Fibroblast of skin of abdomen (primary cell): ENCODE measurements at regions not wholly inside any gene's neighbourhood (a gene's known extent, or its start where the extent isn't known, plus 50 kb on each side); places are given as distances from the start of the nearest gene placed in this dataset.
A peak's percentile ranks its signal among the peaks of the same experiment; 100 is the strongest.

Experiments used
- DNase-seq: peaks from one replicate; pipeline ENCODE4 v3.0.0-alpha.2; 2013

DNA sequence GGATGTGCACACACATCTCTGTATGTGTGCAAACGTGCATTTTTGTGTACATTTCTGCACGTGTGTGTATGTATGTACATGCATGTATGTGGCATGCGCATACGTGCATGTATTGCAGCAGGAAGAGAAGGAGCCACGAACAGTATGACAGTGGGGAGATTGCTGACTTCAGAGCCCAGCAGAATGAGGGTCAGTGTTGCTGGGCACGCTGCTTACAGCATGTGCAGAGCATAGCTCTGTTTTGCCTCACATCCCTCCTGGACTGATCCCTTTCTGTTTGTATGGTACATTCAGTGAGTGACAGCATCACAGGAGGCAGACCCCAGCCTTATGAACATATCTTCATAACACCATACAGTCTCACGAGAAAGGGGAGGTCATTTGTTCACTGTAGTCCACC lies 934.0 kb upstream of the EEF2KMT start:
- DNase-seq = no peak

DNA sequence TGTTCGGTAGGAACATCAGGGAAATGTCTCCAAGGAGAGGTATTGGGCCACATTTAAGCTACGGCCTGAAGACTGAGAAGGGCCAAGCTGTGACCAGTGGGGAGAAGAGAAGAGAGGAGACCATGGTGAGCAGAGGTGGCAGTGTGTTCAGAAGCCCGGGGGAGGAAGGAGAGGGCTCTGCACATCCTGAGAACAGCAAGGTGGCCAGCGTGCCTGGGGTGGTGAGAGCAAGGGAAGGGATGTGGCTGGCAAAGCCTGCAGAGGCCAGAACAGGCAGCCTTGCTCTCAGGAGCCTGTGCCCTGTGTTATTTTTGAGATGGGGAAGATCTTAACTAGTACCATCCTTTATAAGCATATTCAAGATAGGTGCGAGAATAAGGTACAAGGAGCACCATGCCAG lies 933.5 kb upstream of the EEF2KMT start:
- DNase-seq = no peak

DNA sequence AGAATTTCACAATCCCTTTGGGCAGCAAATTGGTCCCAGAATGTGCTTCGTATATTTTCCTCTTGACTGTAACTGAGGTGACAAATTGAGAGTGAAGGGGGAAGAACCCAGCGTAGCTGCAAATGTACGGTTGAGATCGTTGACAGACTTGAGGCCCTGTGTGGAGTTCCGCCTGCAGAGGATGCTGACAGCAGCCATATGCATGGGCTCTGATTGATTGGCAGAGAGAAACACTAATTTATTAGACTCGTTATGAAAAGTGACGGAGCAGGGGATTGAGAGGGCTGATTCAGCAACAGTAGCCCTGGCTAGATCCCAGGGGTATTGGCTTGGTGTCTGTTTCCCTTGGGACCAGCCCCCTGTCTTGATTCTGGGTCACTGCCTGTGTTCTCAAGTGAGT lies 930.1 kb upstream of the EEF2KMT start:
- no peak for DNase-seq

DNA sequence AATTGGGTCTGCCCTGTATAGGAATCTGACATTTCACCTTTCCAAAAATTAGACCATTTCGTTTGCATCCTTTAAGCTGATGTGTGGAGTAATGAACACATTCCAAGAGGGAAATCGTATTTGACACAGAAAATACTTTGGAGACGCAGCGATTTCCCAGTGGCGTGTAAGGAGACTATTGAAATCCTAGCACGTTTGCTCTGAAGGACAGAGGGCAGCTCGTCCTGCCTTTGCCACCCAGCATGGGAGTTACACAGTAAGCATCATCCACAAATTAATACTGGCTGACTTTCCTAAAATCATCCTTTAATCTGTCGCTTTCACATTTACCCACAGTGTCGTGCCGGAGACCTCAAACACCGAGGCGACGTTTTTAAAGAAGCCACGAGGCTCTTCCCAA lies 925.9 kb upstream of the EEF2KMT start:
- no peak for DNase-seq

DNA sequence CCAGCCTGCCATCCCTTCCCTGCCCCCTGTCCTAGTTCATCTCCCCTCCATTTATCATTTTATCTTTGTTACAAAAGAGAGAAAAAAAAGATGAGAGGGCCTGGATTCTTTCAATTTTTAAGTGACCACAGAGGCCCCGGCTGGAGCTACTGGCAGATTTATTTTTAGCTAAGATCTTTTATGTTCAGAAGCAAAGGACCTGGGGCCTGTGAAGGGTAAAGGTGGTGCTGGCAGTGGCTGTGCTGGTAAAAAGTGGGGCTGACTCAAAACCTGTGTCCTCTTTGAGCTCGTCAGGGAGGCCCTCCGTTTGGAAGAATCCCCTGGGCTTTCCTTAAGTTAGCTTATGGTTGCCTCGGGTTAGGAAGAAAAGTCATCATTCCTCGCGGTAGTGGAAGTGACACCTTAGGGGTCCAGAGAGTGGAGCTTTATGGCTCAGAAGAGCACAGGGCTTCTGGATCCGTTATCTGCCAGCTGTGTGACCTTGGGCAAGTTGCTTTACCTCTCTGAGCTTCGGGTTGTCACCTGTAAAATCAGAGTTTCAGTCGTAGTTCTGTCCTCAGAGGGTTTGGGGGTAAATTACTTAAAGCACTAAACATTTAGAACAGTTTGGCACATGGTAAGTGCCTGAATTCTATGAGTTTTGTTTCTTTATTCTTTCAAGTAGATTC lies 923.8 kb upstream of the EEF2KMT start:
- DNase-seq = no peak

DNA sequence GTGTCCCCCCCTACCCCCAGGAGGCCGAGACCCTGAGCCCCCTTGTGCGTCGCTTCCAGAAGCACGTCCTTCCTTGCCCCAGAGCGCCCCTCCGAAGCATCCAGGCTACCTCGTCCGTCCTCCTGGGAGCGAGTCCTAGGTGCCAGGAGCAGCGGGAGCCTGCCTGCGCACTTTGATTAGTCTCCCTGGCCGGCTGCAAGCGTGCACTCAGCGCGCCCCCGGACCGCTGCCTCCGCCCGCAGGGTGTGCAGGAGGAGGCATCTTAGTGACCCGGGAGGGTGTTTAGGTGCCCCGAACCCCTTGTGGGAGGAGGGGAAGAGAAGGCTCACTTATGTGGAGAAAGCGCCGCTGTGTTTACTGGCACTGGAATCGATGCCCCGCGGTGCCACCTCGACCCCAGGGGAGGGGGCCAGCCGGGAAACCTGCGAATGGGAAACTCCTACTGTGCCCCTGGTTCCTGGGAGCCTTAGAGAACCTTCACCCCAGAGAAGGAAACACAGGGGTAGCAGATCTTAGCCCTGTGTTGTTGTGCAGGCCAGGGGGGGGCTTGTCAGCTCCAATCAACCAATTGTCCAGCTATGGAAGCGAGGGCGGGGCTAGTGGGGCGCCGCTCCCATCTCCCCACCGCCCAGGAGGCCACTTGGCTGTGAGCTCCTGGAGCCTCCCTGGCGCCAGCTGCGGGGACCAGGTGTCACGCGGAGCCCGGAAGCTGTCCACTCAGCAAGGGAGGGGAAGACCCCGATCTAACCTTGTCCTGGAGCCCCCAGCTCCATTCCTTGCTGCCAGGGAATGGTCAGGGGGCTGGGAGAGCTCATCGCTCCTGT lies 922.8 kb upstream of the EEF2KMT start:
- DNase-seq = no peak

DNA sequence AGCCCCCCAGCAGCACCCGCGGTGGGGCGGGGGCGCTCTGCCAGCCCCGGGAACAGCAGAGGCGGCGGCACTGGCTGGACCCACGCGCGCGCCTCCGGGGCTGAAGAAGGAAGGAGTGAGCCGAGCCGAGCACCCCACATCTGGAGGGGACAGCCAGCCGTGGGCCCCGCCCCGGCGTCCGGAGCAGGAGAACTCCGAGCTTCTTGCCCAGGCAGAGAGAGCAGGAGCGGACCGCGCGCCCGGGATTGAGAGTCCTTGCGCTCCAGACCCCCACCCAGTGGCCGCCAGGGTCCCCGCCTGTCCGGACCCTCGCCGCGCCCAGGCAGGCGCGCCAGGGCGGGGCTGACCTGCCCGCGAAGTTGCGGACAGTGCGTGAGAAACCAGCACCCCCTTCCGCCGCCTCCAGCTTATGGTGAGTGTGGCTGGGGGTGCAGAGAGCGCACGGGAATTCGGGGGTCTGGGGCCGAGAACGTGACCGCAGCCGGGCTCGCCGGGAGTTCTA lies 921.9 kb upstream of the EEF2KMT start:
- no peak for DNase-seq

DNA sequence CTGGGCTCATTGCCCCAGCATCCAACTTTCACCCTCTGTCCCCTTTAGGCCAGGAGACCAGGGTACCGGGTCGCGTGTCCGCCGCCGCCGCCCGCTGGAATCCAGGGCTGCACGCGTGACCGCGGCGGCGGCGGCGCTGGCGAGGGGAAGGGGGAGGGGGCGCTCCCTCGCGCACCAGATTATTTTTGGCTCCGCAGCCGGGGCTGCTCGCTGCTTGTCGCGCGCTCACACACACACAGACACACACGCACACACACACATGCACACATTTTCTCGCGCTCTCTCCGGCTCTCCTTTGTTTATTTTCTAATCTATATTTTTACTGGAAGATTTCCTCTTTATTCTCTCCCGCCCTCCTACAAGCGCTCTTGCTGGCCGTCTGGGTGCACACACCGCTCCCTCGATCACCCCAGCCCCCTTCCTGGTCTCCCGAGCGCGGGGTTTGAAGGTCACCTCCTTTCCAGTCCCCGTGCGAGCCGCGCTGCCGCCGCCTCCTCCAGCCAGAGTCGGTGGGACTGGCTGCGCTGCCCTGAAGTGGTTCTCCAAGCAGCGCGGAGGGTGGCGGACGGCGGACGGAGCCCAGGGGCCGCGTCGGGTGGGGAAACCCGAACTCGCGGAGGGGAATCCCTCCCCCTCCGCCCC lies 921.4 kb upstream of the EEF2KMT start:
- no peak for DNase-seq

DNA sequence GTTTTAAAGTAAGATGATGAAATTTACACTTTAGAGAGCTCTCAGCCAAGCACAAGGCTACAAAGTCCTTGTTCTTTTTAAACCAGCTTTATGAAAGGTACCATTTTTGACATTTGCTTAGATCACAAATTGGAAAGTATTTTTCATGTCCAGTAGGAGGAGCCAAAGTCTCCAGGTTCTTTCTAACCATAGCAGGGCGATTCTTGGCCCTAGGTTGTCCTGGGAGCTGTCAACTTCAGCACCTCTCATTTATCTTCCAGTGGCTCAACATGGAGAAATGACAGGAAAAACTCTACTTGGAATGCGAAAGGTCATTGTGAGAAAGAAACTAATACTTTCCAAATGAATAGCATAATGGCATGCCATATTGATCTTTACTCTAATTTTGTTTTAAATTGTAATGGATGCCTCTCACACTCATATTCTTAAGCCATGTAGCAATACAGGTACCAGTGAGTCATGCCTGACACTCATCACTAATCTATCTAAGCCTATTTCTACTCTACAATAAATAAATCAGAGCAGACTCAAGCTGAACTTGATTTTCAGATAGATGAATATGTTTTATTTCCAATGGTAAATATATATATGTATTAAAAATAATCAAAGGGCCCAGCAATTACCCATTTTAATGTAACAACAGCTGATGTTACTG lies 919.1 kb upstream of the EEF2KMT start:
- DNase-seq = peak; percentile 10

DNA sequence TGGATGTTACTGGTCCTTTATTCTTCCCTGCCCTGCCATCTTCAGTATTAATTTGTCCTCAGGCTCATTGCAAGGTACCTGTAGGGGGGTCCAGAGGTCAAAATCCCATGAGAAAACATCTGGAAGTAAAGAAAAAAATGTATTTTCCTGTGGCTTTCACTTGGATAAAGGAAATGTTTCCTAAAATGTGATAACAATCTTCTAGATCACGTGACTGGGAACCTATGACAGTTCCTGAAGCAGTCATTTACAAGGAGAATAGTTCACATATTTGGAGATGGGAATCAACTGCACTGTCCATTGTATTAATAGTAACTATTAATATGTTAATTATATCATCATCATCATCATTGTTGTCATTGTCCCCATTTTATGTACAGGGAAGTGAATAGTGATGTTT lies 915.1 kb upstream of the EEF2KMT start:
- no peak for DNase-seq

DNA sequence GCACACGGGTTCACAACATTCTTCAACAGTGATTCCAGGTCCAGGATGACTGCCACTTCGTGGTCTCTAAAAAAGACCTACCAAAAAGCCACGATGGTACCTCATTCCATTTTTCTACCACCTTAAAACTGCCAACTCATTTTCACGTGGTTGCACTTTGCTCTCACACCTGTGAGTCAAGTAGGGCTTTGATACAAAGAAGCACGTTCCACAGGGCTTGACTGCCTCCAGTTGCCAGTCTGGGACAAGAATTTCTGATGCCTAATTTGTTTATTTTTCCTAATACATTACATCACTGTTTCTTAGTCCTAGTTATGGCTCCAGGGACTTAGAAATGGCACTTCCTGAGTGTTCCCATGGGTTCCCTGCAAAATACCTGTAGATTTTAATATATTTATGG lies 911.6 kb upstream of the EEF2KMT start:
- DNase-seq = no peak

DNA sequence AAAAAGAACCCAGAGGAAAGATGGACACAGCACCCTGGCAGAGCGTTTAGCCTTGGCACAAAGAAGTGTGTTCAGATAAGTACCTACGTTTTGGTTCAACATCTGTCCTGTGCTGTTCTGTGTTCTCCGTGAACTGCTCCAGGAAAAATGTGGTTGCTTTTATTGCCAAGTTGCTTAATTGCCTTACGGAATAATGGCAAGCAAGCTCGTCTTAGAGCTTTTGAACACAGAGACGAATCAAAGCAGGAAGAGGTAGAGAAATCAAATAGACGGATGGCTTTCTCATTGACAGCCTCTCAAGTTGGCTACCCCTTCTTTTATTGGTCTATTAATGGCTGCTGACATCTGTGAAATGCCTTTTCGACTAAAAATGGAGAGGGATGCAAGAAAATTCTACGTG lies 911.1 kb upstream of the EEF2KMT start:
- DNase-seq = no peak

DNA sequence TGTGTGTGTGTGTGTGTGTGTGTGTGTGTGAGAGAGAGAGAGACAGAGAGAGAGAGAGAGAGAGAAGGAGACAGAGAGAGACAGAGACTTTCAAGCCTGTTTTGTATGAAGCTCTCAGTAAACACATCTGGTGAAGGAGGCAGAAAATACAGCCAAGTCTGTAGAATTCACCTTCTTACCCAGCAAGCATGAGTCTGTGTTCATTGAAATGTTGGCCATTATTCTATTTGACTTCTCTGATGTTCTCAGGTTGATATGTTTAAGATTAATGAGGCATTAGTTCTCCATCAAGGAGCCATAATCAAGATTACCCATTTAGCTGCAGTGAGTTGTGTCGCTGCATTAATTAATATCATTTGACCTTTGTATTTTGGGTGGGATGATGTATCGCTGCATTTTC lies 895.8 kb upstream of the EEF2KMT start:
- no peak for DNase-seq

DNA sequence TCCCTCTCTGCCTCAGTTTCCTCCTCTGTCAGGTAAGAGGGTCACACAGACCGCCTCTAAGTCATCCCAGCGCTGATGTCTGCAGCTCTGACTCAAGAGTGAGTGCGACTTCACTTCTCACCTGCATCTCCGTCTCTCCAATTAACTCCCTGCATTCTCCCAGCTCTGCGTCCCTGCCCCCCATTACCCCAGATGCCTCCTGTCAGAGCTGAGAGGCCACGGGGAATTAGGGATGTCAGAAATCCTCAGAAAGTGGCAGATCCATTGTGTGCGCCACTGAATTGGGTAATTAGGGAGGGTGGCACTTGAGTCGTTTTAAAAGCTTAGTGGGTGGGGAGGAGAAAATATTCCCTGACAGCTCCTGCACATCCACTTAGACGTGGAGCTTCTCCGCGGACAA lies 885.4 kb upstream of the EEF2KMT start:
- DNase-seq = no peak

DNA sequence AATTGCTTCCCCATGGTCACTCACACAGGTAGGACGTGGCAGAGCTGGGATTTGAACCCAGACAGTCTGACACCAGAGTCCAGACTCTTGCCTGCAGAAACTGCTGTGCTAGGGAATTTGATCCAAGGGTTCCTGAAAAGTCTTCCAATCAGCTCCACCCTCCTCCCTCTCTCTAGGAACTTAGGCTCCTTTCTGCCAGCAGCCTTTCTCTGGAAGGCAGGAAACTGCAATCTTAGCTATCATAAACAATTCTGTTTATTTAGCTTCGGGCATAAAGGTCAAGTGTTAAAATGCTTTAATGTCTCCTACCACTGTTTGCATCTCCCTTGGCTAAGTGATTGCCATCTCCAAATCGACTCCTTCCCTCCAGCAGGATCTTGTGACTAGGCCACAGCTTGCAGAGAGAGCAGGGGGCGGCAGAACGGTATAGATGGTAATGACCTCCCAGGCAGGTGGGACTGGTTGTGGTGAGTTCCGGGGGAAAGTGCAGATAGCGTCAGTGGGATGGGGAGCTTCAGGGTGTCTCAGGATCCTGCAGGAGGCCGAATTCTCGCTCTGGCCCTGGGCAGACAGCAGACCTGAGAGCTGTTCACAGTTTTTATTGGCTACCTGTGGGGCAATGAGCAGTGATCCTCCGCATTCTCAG lies 882.4 kb upstream of the EEF2KMT start:
- DNase-seq = no peak

DNA sequence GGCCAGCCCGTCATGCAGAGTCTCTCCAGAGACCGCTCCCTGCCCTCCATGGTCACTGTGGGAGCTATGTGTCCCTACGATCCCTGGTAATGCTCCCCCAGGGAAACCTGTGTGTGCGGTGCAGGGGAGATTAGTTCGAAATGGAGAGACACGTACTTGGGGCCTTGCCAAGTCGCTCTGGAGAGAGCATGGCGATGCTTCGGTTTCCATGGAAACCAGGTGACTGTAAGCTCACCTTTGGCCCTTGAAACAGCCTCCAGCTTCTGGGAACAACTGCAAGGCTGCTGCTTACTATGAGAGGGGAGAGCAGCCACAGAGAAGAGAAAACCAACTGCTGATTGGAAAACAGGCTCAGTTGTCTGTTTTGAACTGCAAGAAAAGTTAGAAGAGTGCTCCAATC lies 879.7 kb upstream of the EEF2KMT start:
- DNase-seq = no peak

DNA sequence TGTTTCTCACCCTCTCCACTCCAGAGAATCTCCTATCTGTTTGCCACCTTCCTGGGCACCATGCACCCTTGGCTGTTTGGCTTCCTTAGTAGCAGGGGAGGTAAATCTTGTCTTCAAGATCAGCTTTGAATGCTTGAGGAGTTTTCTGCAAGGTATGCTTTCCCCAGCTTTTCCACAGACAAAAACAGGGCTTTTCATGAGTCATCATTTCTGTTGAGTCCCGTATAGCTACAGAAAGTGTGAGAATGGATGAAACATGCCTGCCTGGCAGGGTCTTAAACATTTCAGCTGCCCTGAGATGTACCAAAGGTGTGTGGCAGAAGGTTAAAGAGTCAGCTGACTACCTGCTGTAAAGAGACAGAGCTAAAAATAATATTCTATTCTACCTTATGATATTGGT lies 875.2 kb upstream of the EEF2KMT start:
- no peak for DNase-seq

DNA sequence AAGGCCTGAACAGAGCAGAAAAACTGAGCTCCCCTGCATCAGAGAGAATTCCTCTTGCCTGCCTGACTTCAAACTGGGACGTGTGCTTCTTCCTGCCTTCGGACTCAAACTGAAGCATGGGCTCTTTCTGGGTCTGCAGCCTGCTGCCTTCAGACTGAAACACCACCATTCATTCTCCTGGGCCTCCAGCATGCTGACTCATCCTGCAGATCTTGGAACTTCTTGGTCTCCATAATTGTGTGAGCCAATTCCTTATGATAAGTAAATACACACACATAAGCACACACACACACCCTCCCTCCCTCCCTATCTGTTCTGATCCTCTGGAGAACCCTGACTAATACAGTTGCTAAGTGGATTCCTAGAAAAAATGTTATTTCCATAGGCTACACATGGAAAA lies 874.3 kb upstream of the EEF2KMT start:
- no peak for DNase-seq

DNA sequence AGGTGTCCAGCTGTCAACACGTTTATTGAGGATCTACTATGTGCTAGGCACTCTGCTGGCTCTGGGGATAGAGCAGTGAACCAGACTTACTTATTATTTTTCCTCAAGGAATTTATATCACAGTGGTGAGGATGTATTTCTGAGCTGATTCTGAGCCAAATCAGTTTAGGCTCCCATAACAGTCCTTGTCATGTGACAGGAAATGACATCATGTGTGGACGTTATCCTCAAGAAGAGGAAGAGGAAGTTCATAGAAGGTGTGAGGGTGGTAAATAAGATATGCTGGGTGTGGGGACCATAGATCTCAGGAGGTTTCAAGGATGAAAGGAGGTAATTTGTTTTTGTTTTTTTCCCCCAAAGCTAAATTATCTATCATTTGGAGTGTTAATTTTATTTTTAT lies 873.5 kb upstream of the EEF2KMT start:
- no peak for DNase-seq

DNA sequence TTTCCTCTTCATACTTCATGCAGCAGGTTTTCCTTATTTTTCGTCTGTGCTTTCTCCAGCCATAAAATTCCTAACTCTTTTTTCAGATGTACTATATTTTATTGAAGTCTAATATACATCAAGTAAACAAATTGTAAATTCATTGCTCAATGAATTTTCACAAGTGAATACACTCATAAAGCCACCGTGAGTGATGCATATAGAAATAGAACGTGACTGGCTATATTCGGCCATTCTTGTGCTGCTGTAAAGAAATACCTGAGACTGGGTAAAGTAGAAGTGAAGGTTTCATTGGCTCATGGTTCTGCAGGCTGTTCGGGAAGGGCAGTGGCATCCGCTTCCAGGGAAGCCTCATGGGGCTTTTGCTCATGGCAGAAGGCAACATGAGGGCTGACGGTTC lies 868.4 kb upstream of the EEF2KMT start:
- no peak for DNase-seq

DNA sequence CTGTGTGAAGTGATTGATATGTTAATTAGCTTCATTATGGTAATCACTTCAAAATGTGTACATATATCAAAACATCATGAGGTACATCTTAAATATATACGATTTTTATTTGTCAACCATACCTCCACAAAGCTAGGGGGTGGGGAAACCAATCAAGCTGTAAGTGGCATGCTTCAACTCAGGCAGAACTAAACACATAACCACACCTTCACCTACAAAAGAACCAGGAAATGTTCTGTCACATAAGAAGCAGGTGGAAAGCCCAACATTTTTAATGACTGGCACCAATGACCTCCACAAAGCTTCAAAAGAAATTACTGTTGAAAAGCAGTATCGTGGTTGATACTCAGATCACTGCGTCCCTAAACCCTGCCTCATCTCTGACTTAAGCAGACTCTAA lies 867.7 kb upstream of the EEF2KMT start:
- no peak for DNase-seq

DNA sequence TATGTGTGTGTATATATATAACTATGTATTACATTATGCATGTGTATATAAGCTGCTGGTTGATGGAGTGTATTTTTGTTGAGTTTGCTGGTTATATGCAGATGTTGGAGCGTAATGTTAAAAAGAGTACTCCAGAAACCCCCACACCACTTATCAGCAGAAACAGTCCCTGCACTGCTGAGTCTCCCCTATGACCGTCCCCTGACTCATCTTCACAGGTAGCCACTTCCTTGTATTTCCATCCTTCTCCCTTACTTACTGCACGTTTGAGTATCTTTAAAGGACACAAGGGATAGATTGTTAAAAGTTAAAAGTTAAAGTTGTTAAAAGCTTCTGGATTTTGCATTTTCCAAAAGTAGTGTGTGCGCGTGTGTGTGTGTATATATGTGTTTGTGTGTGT lies 853.9 kb upstream of the EEF2KMT start:
- DNase-seq = no peak

DNA sequence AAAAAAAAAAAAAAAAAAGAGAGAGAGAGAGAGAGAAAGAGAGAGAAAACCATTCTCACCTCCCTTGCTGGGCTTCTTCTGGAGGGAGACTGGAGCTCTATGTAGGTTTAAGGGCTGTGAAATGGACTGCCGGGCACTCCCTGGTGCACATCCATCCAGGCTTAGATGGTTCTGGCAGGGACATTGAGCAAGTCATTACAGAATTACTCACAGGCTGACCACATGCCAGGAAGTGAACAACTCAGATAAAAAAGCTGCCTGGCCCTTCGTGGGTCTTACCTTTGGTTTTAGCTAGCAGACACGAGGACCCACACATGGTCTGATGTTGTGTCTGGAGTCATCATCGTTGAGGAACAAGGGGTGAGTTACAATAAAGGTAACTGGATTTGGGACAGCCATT lies 847.4 kb upstream of the EEF2KMT start:
- no peak for DNase-seq
